Testis (tissue), 2 donors: ENCODE measurements at regions not wholly inside any gene's neighbourhood (a gene's known extent, or its start where the extent isn't known, plus 50 kb on each side); places are given as distances from the start of the nearest gene placed in this dataset.

Experiments
- DNase-seq: peaks from one replicate; pipeline ENCODE4 v3.0.0-alpha.2; 2019
- H3K27ac ChIP-seq, 2 donors: fragments of 200-600 bp; sonication (generic); one replicate each; pipeline ENCODE4 v1.5.1; 2019
- H3K27me3 ChIP-seq: fragments of 200-600 bp; sonication (generic); one replicate; pipeline ENCODE4 v1.5.1; 2019
- H3K36me3 ChIP-seq: fragments of 200-600 bp; sonication (generic); one replicate; pipeline ENCODE4 v1.5.1; 2017; ENCODE audit warnings: low read depth; ENCODE audit errors: missing control alignments
- H3K4me1 ChIP-seq: fragments of 200-600 bp; sonication (generic); one replicate; pipeline ENCODE4 v1.5.1; 2019
- H3K4me3 ChIP-seq, 2 donors: fragments of 200-600 bp; sonication (generic); one replicate each; pipeline ENCODE4 v1.5.1; 2017 to 2019
- H3K9me3 ChIP-seq: fragments of 200-600 bp; sonication (generic); one replicate; pipeline ENCODE4 v1.5.1; 2017
- POLR2A ChIP-seq: fragments of 450-650 bp; IDR thresholded peaks from one replicate; pipeline ENCODE4 v1.6.1; 2017; ENCODE audit warnings: antibody characterized with exemption, mild to moderate bottlenecking, moderate library complexity
- WGBS, 2 donors: methylation state at CpG; one replicate each; pipeline ENCODE4 v1.1.5; 2018; 5-methylcytosine and 5-hydroxymethylcytosine counted together
- intact Hi-C: fragments of 100-400 bp; cut with DNase I; formaldehyde crosslinking; loops from one replicate; pipeline ENCODE4 v1.15.1; 2023; ENCODE audit warnings: low total_unique reads
- TF ChIP-seq, protein P1 (sequence below), 3 experiments: fragments of 450-650 bp in 2 of 3; fragments of 200-600 bp in 1 of 3; sonication (generic) in 1 of 3; IDR thresholded peaks; one replicate each; pipeline ENCODE4 v1.5.1; 2016 to 2019; ENCODE audit warnings: antibody characterized with exemption in 3 of 3, mild to moderate bottlenecking in 2 of 3, moderate library complexity in 1 of 3

DNA sequence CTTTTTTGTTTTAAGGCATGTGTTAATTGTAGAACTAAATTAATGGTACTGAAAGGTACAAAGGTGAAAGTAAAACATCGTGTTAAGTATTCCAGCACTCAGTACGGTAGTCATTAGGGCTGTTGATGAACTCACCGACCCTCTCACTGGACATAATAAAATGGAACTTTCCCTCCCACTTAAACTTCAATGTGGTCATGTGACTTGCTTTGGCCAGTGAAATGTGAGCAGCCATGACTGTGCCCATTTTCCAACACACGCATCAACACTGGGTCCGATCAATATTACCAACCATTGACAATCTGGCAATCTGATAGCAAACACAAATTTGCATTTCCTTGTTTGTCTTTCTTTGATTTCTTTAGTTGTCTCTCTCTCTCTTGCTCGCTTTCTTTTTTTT is 125.1 kb downstream of the SPP2 start:
- no peak for TF ChIP-seq POLR2A
- TF ChIP-seq, protein P1, sequence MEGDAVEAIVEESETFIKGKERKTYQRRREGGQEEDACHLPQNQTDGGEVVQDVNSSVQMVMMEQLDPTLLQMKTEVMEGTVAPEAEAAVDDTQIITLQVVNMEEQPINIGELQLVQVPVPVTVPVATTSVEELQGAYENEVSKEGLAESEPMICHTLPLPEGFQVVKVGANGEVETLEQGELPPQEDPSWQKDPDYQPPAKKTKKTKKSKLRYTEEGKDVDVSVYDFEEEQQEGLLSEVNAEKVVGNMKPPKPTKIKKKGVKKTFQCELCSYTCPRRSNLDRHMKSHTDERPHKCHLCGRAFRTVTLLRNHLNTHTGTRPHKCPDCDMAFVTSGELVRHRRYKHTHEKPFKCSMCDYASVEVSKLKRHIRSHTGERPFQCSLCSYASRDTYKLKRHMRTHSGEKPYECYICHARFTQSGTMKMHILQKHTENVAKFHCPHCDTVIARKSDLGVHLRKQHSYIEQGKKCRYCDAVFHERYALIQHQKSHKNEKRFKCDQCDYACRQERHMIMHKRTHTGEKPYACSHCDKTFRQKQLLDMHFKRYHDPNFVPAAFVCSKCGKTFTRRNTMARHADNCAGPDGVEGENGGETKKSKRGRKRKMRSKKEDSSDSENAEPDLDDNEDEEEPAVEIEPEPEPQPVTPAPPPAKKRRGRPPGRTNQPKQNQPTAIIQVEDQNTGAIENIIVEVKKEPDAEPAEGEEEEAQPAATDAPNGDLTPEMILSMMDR (IDR thresholded peaks at IDR 0.05): no peak
- H3K36me3 ChIP-seq: no peaks in the 10 kb centered on the region
- intact Hi-C loops: no loop called here
- 80 to 81% methylated on average over 6 of the region's 6 CpGs for WGBS, 2 donors
- no peaks in the 10 kb centered on the region for H3K4me1 ChIP-seq
- no peak overlapping the region for H3K4me3 ChIP-seq
- DNase-seq: no peak
- no peaks in the 10 kb centered on the region for H3K9me3 ChIP-seq
- no peaks in the 10 kb centered on the region for H3K27me3 ChIP-seq
- no peak overlapping the region for H3K27ac ChIP-seq

DNA sequence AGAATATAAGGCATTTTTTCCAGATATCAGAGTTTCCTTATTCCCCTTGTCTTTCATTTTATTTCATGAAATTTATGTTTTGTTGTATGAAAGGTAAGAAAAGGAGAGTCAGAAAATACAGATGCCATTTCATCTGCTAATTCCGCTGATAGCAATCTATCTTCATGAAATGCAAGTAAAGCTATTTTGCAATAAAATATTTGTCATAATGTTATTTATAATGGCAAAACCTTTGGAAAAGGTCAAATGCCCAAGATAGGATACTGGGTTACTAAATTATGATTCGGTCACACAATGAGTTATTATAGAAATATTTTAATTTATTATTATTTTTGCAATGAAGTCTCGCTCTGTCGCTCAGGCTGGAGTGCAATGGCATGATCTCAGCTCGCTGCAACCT is 124.2 kb downstream of the SPP2 start:
- 92 to 96% methylated on average over 5 of the region's 5 CpGs for WGBS, 2 donors
- TF ChIP-seq, protein P1 (IDR thresholded peaks at IDR 0.05): no peak
- no peak for TF ChIP-seq POLR2A

DNA sequence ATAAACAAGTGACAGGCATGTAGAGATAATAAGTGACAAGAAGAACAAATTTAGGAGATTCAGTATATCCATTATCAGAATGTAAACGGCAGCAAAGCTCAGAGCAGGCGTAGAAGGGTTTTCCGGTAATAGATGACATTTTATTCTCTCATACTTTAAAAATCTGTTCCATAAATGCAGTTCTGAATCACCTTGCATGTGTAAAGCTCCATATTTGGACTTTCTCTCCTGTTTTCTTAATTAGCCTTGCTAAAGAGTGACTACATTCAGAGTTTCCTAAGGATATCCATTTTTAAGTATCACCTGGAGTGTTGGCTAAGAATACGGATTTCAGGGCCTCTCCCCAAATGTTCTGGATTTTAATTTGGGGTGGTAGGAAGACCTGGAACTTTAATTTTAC is 122.0 kb downstream of the SPP2 start:
- intact Hi-C loops: no loop called here
- no peaks in the 10 kb centered on the region for H3K4me1 ChIP-seq
- H3K36me3 ChIP-seq: no peaks in the 10 kb centered on the region
- WGBS, 2 donors: 53 to 71% methylated on average over 4 of the region's 4 CpGs
- H3K9me3 ChIP-seq: no peaks in the 10 kb centered on the region
- TF ChIP-seq POLR2A: no peak
- TF ChIP-seq, protein P1 (IDR thresholded peaks at IDR 0.05): no peak
- H3K27me3 ChIP-seq: no peaks in the 10 kb centered on the region
- DNase-seq: no peak
- H3K4me3 ChIP-seq: no peak overlapping the region
- H3K27ac ChIP-seq: no peak overlapping the region

More for the DNA sequence above, 124.2 kb downstream of the SPP2 start:
- Histone ChIP-seq H3K9me3 (no peaks in the 10 kb centered on the region), H3K36me3 (no peaks in the 10 kb centered on the region), H3K4me1 (no peaks in the 10 kb centered on the region), H3K4me3 (no peak overlapping the region), H3K27ac (no peak overlapping the region), H3K27me3 (no peaks in the 10 kb centered on the region)
- no peak for DNase-seq
- intact Hi-C loops: no loop called here

DNA sequence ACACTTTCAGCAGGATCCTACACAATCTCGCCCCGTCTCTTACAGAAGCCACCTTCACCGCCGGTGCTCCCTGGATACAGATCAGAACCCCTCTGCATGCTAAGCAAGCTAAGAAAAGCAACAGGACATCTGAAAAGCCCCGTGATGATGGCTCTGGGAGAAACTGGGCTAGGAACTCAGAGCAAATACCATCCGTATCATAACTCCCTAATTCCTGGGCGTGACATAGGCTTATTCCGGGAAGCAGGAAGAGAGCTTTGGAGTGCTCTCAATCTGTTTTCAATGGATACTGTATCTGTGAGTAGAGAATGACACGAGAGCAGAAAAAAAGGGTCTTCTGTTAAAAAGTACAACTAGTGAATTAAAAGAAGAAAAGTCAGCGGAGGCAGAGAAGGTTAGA is 121.6 kb downstream of the SPP2 start:
- no peaks in the 10 kb centered on the region for H3K9me3 ChIP-seq

DNA sequence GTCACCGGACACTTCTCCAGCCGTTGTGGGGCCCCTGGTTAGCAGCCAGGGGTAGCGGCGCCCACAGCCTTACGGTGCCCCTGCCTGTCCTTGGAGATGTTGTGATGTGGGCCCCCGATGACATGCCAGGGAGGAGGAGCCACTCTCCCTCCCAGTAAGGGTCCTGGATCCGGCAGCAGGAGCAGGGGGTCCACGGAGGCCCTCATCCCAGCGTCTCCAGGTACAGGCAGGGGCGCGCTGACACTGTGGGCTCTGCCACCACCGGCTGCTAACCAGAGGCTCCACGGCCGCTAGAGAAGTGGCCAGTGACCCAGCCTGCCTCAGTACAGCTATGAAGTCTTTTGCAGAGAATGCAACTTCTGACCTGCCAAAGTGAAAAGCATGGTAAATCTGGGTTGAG is 121.2 kb downstream of the SPP2 start:
- no peaks in the 10 kb centered on the region for H3K27me3 ChIP-seq
- H3K4me3 ChIP-seq: no peak overlapping the region
- TF ChIP-seq POLR2A: no peak
- intact Hi-C loops: no loop called here
- no peak for DNase-seq
- WGBS, 2 donors: 47 to 71% methylated on average over 6 to 14 of the region's 14 CpGs
- no peaks in the 10 kb centered on the region for H3K9me3 ChIP-seq
- H3K27ac ChIP-seq: no peak overlapping the region
- no peaks in the 10 kb centered on the region for H3K4me1 ChIP-seq
- H3K36me3 ChIP-seq: no peaks in the 10 kb centered on the region

More for the DNA sequence above, 121.6 kb downstream of the SPP2 start:
- no peaks in the 10 kb centered on the region for H3K36me3 ChIP-seq
- H3K4me3 ChIP-seq: no peak overlapping the region
- intact Hi-C loops: no loop called here
- TF ChIP-seq POLR2A: no peak
- TF ChIP-seq, protein P1 (IDR thresholded peaks at IDR 0.05): no peak
- H3K27me3 ChIP-seq: no peaks in the 10 kb centered on the region
- no peak overlapping the region for H3K27ac ChIP-seq
- no peaks in the 10 kb centered on the region for H3K4me1 ChIP-seq
- DNase-seq: no peak
- 48 to 69% methylated on average over 10 of the region's 10 CpGs for WGBS, 2 donors
